Caco-2 (cell line): ENCODE measurements at regions not wholly inside any gene's neighbourhood (a gene's known extent, or its start where the extent isn't known, plus 50 kb on each side); places are given as distances from the start of the nearest gene placed in this dataset.

Experiments used
- BruUV-seq: library from RNA; stranded (reverse); fragments of 400-500 nt; replicated peaks from 2 replicates; lab custom pipeline; 2021; lab: Mats Ljungman, UMichigan
- CTCF ChIA-PET: fragments of 300-600 bp; sonication (Branson Sonifier 250); formaldehyde crosslinking; loops from one replicate; lab custom pipeline; 2022; ENCODE audit warnings: antibody characterized with exemption; lab: Charles Lee
- POLR2A ChIA-PET: fragments of 300-600 bp; sonication (Branson Sonifier 250); formaldehyde crosslinking; loops from one replicate; lab custom pipeline; 2022; ENCODE audit warnings: antibody characterized with exemption; lab: Charles Lee
- DNase-seq, 2 experiments: peaks; one replicate each; pipeline versions ENCODE4 v3.0.0 to v3.0.0-alpha.2; 2020 to 2022
- H3K27me3 ChIP-seq: replicated peaks from 2 replicates; pipeline ENCODE4 v1.6.0; 2011; ENCODE audit warnings: low read length; ENCODE audit not compliant: control insufficient read depth, insufficient read depth
- H3K36me3 ChIP-seq: 2 replicates; pipeline ENCODE4 v1.5.1; 2011; ENCODE audit warnings: low read length; ENCODE audit not compliant: control insufficient read depth, insufficient read depth
- H3K4me1 ChIP-seq: fragments of 250-450 bp; sonication (Bioruptor Pico); 2 replicates; pipeline ENCODE4 v1.5.1; 2020; ENCODE audit warnings: mild to moderate bottlenecking
- H3K4me3 ChIP-seq: 2 replicates; pipeline ENCODE4 v1.5.1; 2011; ENCODE audit warnings: low read depth, mild to moderate bottlenecking, control low read depth, low read length
- H3K9me3 ChIP-seq: fragments of 250-450 bp; sonication (Bioruptor Pico); 2 replicates; pipeline ENCODE4 v1.5.1; 2020; ENCODE audit warnings: mild to moderate bottlenecking, moderate library complexity
- H3K27ac Mint-ChIP-seq: one replicate; pipeline ENCODE4 v1.8.0; 2022; ENCODE audit warnings: mixed read lengths; ENCODE audit not compliant: unreplicated experiment
- H3K27me3 Mint-ChIP-seq: one replicate; pipeline ENCODE4 v1.8.0; 2022; ENCODE audit warnings: mixed read lengths; ENCODE audit not compliant: insufficient read depth, unreplicated experiment
- H3K36me3 Mint-ChIP-seq: one replicate; pipeline ENCODE4 v1.8.0; 2022; ENCODE audit warnings: mild to moderate bottlenecking, mixed read lengths; ENCODE audit not compliant: insufficient read depth, unreplicated experiment
- H3K4me1 Mint-ChIP-seq: one replicate; pipeline ENCODE4 v1.8.0; 2022; ENCODE audit warnings: low read depth, mixed read lengths; ENCODE audit not compliant: unreplicated experiment
- H3K4me3 Mint-ChIP-seq: one replicate; pipeline ENCODE4 v1.8.0; 2022; ENCODE audit warnings: mild to moderate bottlenecking, moderate library complexity, mixed read lengths; ENCODE audit not compliant: unreplicated experiment
- H3K9me3 Mint-ChIP-seq: one replicate; pipeline ENCODE4 v1.8.0; 2022; ENCODE audit warnings: mixed read lengths; ENCODE audit not compliant: unreplicated experiment
- CTCF ChIP-seq, 2 experiments: fragments of 200-600 bp in 1 of 2; IDR thresholded peaks; 1 replicate in 1 of 2; 2 replicates in 1 of 2; pipeline versions ENCODE4 v1.5.1 to v1.8.0; 2011 to 2022; ENCODE audit warnings: antibody characterized with exemption in 1 of 2, control low read depth in 1 of 2, inconsistent platforms in 1 of 2, low read depth in 1 of 2, low read length in 1 of 2, mild to moderate bottlenecking in 1 of 2, moderate library complexity in 1 of 2; ENCODE audit not compliant: insufficient read depth in 1 of 2, severe bottlenecking in 1 of 2, unreplicated experiment in 1 of 2
- intact Hi-C: fragments of 100-400 bp; cut with micrococcal nuclease; formaldehyde crosslinking; loops from one replicate; pipeline ENCODE4 v1.10.0; 2022; ENCODE audit not compliant: unreplicated experiment

GRCh38 chr6:6941201-6941600, 166.6 kb upstream of the RREB1 start:
- H3K27ac Mint-ChIP-seq = no peak overlapping the region
- Histone ChIP-seq H3K27me3 (no peaks in the 10 kb centered on the region), H3K36me3 (no peaks in the 10 kb centered on the region), H3K4me3 (no peak overlapping the region), H3K4me1 (no peaks in the 10 kb centered on the region), H3K9me3 (no peaks in the 10 kb centered on the region)
- H3K27me3 Mint-ChIP-seq = no peaks in the 10 kb centered on the region
- CTCF ChIA-PET = interaction anchor here (0.6 kb wide), 1 partner anchor 120 kb away, joined by 4 read pairs; no protein-coding TSS in a partner anchor
- H3K4me1 Mint-ChIP-seq = no peaks in the 10 kb centered on the region
- H3K4me3 Mint-ChIP-seq = no peak overlapping the region
- TF ChIP-seq CTCF (IDR thresholded peaks at IDR 0.05; ENCODE audit: insufficient read depth in 1 of 2, low read depth in 1 of 2, low read length in 1 of 2, severe bottlenecking in 1 of 2, unreplicated experiment in 1 of 2) = no peak
- H3K36me3 Mint-ChIP-seq = no peaks in the 10 kb centered on the region
- no peak for DNase-seq
- no peaks in the 10 kb centered on the region for H3K9me3 Mint-ChIP-seq
- intact Hi-C loops = no loop called here
- no TSS peak for BruUV-seq
- POLR2A ChIA-PET = no interaction called here

- no peaks in the 10 kb centered on the region for H3K9me3 Mint-ChIP-seq
- DNase-seq = no peak
- CTCF ChIA-PET = no interaction called here
- intact Hi-C loops = no loop called here
- no peaks in the 10 kb centered on the region for H3K9me3 ChIP-seq
- BruUV-seq = no TSS peak
- H3K4me3 Mint-ChIP-seq = no peak overlapping the region
- H3K36me3 Mint-ChIP-seq = no peaks in the 10 kb centered on the region
- no peaks in the 10 kb centered on the region for H3K27me3 ChIP-seq
- POLR2A ChIA-PET = no interaction called here
- no peak overlapping the region for H3K27ac Mint-ChIP-seq
- peaks cover 3% of the 10 kb centered on the region for H3K4me1 Mint-ChIP-seq
- no peak for TF ChIP-seq CTCF (IDR thresholded peaks at IDR 0.05; ENCODE audit: insufficient read depth in 1 of 2, low read depth in 1 of 2, low read length in 1 of 2, severe bottlenecking in 1 of 2, unreplicated experiment in 1 of 2)
- no peaks in the 10 kb centered on the region for H3K36me3 ChIP-seq
- peaks cover 5% of the 10 kb centered on the region; the same call in 1 of the 2 replicates for H3K4me1 ChIP-seq
- no peak overlapping the region for H3K4me3 ChIP-seq
- H3K27me3 Mint-ChIP-seq = no peaks in the 10 kb centered on the region
Measured at GRCh38 chr6:6942091-6942490, 165.7 kb upstream of the RREB1 start.

GRCh38 chr6:6942831-6943230, 164.9 kb upstream of the RREB1 start:
- H3K27me3 Mint-ChIP-seq = no peaks in the 10 kb centered on the region
- intact Hi-C loops = no loop called here
- no peaks in the 10 kb centered on the region for H3K9me3 Mint-ChIP-seq
- no peak for TF ChIP-seq CTCF (IDR thresholded peaks at IDR 0.05; ENCODE audit: insufficient read depth in 1 of 2, low read depth in 1 of 2, low read length in 1 of 2, severe bottlenecking in 1 of 2, unreplicated experiment in 1 of 2)
- DNase-seq = no peak
- no peaks in the 10 kb centered on the region for H3K36me3 ChIP-seq
- POLR2A ChIA-PET = no interaction called here
- no peak overlapping the region for H3K27ac Mint-ChIP-seq
- peaks cover 7% of the 10 kb centered on the region for H3K4me1 Mint-ChIP-seq
- CTCF ChIA-PET = no interaction called here
- H3K27me3 ChIP-seq = no peaks in the 10 kb centered on the region
- no peak overlapping the region for H3K4me3 Mint-ChIP-seq
- BruUV-seq = no TSS peak
- no peaks in the 10 kb centered on the region for H3K9me3 ChIP-seq
- no peaks in the 10 kb centered on the region for H3K36me3 Mint-ChIP-seq
- H3K4me1 ChIP-seq = peaks cover 8% of the 10 kb centered on the region; the same call in 1 of the 2 replicates
- no peak overlapping the region for H3K4me3 ChIP-seq
